Liver (tissue), 3 donors: ENCODE measurements at regions not wholly inside any gene's neighbourhood (a gene's known extent, or its start where the extent isn't known, plus 50 kb on each side); places are given as distances from the start of the nearest gene placed in this dataset.
"Not testable (repeated sequence)": the region's sequence is repeated elsewhere in the genome, so short reads cannot be mapped to it uniquely, and the experiment has no call there.

ENCODE experiments used
- GABPA ChIP-seq, 2 donors: IDR thresholded peaks in 1 of 2; conservative IDR thresholded peaks in 1 of 2; 2 replicates each; pipeline ENCODE4 v1.6.1; 2016; ENCODE audit warnings: antibody characterized with exemption in 2 of 2, mild to moderate bottlenecking in 1 of 2, moderate library complexity in 1 of 2
- JUND ChIP-seq, 2 donors: IDR thresholded peaks; 2 replicates each; pipeline ENCODE4 v1.6.1; 2016; ENCODE audit warnings: antibody characterized with exemption in 2 of 2
- RAD21 ChIP-seq, 2 donors: IDR thresholded peaks; 2 replicates each; pipeline ENCODE4 v1.6.1; 2016; ENCODE audit warnings: antibody characterized with exemption in 2 of 2, mild to moderate bottlenecking in 2 of 2
- REST ChIP-seq: IDR thresholded peaks from 2 replicates; pipeline ENCODE4 v1.6.1; 2016; ENCODE audit warnings: antibody characterized with exemption, mild to moderate bottlenecking
- SP1 ChIP-seq: IDR thresholded peaks from 2 replicates; pipeline ENCODE4 v1.6.1; 2018; ENCODE audit warnings: antibody characterized with exemption, mild to moderate bottlenecking
- TF ChIP-seq, protein P1 (sequence below): fragments of 150-350 bp; IDR thresholded peaks from 2 replicates; pipeline ENCODE4 v1.5.1; 2017; ENCODE audit warnings: improper control_type of control experiment, low read depth, low read length; ENCODE audit not compliant: missing input control
- TF ChIP-seq, protein P2 (sequence below): IDR thresholded peaks from 2 replicates; pipeline ENCODE4 v1.6.1; 2016; ENCODE audit warnings: antibody characterized with exemption
- TF ChIP-seq, protein P3 (sequence below): IDR thresholded peaks from 2 replicates; pipeline ENCODE4 v1.6.1; 2016; ENCODE audit warnings: antibody characterized with exemption
- donor health status: healthy.
- donor health status: healthy.

DNA sequence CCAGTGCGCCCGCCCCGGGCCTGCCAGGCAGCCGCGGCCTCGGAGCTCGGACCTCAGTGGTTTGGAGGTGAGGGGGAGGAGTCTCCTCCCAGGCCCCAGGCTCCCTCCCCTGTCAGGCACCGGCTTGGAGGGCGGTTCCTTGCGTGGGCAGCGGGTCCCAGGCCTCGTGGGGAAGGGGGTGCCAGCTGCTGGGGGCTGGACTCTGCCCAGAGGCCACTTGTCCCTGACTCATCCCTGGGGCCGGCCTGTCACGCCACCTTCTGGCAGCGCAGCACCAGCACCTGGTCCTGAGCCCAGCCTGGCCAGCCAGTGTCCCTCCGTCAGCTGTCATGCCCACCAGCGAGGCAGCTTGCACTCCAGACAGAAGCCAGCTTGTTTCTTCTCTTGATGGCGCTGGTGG lies 4403.0 kb upstream of the TPTE start:
- TF ChIP-seq, protein P1, sequence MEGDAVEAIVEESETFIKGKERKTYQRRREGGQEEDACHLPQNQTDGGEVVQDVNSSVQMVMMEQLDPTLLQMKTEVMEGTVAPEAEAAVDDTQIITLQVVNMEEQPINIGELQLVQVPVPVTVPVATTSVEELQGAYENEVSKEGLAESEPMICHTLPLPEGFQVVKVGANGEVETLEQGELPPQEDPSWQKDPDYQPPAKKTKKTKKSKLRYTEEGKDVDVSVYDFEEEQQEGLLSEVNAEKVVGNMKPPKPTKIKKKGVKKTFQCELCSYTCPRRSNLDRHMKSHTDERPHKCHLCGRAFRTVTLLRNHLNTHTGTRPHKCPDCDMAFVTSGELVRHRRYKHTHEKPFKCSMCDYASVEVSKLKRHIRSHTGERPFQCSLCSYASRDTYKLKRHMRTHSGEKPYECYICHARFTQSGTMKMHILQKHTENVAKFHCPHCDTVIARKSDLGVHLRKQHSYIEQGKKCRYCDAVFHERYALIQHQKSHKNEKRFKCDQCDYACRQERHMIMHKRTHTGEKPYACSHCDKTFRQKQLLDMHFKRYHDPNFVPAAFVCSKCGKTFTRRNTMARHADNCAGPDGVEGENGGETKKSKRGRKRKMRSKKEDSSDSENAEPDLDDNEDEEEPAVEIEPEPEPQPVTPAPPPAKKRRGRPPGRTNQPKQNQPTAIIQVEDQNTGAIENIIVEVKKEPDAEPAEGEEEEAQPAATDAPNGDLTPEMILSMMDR: not testable (repeated sequence)
- TF ChIP-seq SP1; GABPA (IDR thresholded peaks at IDR 0.05 in 1 of 2, conservative IDR thresholded peaks at IDR 0.05 in 1 of 2); JUND (IDR thresholded peaks at IDR 0.05); RAD21 (IDR thresholded peaks at IDR 0.05); REST: not testable (repeated sequence)
- TF ChIP-seq, protein P2, sequence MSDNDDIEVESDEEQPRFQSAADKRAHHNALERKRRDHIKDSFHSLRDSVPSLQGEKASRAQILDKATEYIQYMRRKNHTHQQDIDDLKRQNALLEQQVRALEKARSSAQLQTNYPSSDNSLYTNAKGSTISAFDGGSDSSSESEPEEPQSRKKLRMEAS: not testable (repeated sequence)
- TF ChIP-seq, protein P3, sequence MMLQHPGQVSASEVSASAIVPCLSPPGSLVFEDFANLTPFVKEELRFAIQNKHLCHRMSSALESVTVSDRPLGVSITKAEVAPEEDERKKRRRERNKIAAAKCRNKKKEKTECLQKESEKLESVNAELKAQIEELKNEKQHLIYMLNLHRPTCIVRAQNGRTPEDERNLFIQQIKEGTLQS: not testable (repeated sequence)
